ENCODE measurements at regions not wholly inside any gene's neighbourhood (a gene's known extent, or its start where the extent isn't known, plus 50 kb on each side); places are given as distances from the start of the nearest gene placed in this dataset.

- DNase-seq (ENCODE audit: low spot score) = no peak
Measured at GRCh38 chr7:25360451-25360850, 132.2 kb upstream of the NPVF start.

- DNase-seq (ENCODE audit: low spot score) = no peak
Measured at GRCh38 chr7:25361387-25361786, 133.1 kb upstream of the NPVF start.

GRCh38 chr7:25361863-25362262 is 133.6 kb upstream of the NPVF start:
- DNase-seq (ENCODE audit: low spot score) = no peak

DNA sequence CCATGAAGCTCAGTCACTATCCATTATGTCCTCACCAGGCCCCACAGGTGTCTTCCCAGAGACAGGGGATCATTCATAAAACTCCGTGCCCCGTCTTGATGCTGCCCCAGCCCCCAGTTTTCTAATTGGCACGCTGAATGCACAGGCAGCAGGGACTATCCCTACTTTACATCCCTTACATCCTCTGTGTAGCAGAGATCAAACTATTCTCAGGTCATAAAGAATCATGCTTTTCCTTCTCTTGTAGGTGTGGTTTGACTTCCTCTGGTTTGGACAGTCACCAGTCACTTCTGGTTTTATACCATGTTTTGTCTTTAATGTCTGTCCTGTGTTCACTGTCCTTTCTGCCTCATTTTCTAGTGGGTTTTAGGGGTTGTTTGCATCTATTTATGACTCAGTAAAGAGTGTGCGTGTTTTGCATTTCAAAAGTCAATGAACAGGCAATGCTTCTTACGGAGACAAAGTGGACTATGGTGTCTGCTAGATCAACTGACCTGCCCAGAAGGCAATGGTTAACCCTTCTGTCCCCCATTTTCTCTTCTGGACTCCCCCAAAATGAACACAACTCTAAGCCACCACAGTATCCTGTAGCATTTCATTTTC is 140.4 kb upstream of the NPVF start:
- no peak for DNase-seq (ENCODE audit: low spot score)

- no peak for DNase-seq (ENCODE audit: low spot score)
Measured at GRCh38 chr7:25369786-25370185, 141.5 kb upstream of the NPVF start.

DNA sequence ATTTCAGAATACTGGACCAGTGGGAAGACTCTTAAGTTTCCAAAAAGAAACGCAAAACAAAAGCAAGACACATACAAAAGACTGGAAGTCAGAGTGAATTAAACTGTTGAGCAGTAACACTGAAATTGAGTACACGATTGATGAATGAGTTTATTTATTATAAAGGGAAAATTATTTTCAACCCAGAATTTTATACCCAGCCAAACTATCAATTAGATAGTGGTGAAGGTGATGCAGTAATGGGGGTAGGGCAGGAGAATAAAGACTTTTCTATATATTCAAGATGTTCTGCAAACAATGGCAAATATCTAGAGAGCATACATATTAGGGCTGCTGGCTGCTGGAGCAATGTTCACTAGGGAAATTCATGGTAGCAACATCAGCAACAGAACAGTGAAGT is 143.7 kb upstream of the NPVF start:
- DNase-seq (ENCODE audit: low spot score) = no peak

- DNase-seq (ENCODE audit: low spot score) = no peak
Measured at GRCh38 chr7:25375805-25376600, 147.7 kb upstream of the NPVF start.

DNA sequence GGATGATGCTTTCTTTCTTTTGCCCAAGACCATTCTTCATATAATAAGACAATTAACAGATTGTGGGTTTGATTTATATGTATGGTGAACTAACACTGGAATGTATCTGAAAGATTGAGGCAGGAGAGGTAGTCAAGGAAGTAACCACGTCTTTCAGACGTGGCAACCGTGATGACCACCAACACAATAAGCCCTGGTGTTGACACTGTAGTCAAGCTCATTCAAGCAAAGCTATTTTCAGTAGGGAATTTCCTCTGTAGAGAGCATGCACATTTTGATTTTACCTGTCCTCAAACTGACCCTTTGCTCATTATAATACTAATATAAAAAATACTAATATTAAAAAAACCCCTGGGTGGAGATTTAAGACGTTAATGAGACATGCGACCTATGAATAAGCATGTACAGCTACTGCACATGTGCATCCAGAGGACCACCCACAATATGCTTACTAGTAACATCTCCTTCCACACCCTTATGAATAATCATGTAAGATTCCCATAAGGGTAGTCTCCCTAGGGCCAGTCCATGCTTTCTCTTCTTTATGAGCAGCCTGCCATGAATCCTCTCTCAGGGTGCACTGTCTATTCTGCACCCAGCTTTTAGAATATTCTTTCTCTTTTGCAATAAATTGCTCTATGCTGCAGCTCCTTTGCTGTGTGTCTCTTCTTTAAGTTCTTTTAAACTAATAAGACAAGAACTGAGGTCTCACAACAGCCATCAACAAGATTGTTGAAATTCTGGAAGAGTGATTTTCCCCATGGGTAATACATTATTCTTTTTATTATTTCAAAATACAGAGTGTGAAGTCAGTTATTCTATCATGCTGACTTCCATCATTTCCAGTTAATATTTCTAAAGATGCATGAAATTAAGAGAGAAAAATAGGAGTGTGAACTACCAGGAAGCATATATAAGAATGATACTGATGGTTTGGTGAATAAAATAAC is 151.3 kb upstream of the NPVF start:
- DNase-seq (ENCODE audit: low spot score) = no peak

- no peak for DNase-seq (ENCODE audit: low spot score)
Measured at GRCh38 chr7:25381818-25382589, 153.7 kb upstream of the NPVF start.

DNA sequence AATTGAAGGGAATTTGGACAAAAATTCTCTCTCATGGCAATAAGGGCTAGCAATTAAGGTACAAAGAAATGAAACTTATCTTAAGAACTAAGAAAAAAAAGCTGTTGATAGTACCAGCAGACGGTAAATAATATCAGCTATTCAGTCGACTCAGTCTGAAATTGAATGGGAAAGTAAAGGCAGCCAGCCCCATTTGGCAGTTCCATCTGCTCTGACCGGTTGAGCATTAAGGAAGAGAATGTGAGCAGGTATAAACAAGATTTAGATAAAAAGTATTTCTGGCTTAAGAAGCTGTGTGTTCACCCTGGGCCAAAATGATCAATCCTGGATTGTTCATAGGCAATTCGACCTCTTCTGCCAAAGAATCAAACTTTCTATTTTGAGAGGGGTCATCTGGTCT is 154.6 kb upstream of the NPVF start:
- no peak for DNase-seq (ENCODE audit: low spot score)

DNA sequence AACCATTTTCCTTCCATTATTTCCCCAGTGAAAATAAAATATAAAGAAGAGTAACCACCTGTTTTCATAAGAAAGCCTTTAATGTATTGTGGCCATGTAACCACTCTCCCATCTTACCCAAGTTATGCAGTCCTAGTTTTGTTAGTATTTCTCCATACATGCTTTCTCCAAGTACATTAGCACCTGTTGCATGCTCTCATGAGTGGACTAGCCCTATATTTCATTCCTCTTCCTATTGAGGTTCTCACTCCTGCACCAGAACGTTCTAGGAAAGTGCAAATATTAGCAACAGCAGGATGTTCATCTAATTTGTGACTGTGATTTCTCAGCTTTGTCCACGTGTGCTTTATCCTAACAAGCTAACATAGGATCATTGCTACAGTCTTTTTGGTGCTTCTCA is 155.1 kb upstream of the NPVF start:
- no peak for DNase-seq (ENCODE audit: low spot score)

DNA sequence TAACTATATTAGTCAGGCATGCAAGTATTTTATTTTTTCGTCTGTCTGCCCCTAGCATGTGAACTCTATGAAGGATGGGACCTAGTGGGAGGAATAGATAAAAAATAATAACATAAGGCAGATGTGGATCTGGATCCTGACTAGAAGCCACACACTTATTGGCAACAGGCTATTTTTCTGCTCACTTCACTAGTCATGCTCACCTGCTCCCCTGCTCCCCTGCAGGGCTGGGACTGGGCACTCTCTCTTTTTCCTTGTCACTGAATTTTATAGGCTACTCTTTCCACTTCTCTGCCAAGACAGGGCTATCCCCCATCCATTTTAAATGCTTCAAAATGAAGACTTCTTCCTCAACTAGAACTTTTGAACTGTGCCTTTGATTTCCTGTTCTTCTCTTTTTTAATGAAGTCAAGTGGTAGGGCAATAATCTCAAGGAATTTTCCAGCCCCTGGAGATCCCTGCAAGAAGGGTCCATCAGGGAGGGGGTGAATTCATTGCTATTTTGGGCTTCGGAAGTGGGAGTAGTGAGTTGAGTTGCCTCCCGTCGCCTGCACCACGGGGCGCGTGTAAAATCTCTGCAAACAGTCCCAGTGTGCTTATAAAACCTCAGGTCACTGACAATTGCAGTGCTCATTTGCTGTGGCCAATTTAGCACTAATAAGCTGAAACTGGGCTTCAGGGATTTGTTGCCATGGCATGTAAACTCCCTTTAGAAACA is 156.7 kb upstream of the NPVF start:
- DNase-seq (ENCODE audit: low spot score) = no peak

- no peak for DNase-seq (ENCODE audit: low spot score)
Measured at GRCh38 chr7:25385506-25386136, 157.3 kb upstream of the NPVF start.

- DNase-seq (ENCODE audit: low spot score) = no peak
Measured at GRCh38 chr7:25386311-25386744, 158.0 kb upstream of the NPVF start.

DNA sequence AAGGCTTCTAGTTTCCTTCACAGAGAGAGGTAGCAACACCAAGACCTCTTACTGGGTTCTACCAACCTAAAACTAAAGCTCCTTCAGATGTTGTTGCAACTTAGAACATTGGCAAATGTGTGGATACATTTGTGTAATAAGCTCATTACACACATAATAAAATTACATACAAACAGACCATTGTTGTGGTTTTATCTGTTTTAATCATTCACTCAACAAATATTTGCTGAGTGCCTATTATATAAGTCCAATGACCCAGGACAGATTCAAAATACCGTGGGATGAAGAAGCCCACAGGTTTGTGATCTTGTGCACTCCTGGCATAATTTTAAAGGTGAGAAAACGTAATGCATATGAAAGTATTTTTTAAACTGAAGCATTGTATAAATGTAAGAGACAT is 160.4 kb upstream of the NPVF start:
- no peak for DNase-seq (ENCODE audit: low spot score)

GRCh38 chr7:25389489-25390106 is 161.3 kb upstream of the NPVF start:
- DNase-seq (ENCODE audit: low spot score) = peak; percentile 41

GRCh38 chr7:25391295-25391861 is 163.1 kb upstream of the NPVF start:
- no peak for DNase-seq (ENCODE audit: low spot score)

- DNase-seq (ENCODE audit: low spot score) = no peak
Measured at GRCh38 chr7:25391961-25392587, 163.8 kb upstream of the NPVF start.

DNA sequence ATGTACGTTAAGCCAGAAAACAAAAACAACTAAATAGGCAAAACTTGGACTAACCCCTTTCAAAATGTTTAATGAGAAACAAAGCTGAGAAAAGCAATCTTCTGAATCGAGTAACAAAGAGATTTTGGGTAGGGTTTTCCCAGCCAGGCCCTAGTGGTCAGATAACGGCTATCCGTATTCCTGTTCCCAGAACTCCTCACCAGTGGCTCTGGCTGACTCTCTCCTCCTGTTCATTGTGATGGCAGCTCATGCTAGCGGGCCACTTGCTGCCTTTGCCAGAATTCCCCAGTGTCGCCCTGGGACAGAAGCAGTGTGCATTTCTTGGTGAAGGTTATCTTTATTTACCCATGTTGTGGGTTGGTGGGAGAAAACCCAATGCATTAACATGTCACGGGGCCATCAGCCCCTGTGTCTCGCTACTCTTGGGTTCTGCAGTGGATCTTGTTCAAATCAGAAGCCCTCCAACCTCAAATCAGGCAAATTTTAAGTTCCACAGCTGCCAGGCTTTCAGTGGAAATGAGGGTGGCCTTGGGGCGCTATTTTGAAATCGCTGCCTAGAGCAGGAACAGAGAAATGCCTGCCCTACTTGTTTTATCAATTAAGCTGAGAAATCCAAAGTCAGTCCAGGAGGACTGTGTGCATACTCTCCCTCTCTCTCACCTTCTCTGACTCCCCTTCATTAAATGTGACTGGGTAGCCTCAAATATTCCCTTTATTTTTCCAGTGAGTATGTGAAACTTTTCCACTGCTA is 164.5 kb upstream of the NPVF start:
- no peak for DNase-seq (ENCODE audit: low spot score)

Measured in D341Med (cell line).